HEK293T (cell line): ENCODE measurements at regions not wholly inside any gene's neighbourhood (a gene's known extent, or its start where the extent isn't known, plus 50 kb on each side); places are given as distances from the start of the nearest gene placed in this dataset.

ENCODE experiments used
- CTCF ChIA-PET: fragments of 350-600 bp; formaldehyde crosslinking; extraction: SDS; loops from one replicate; lab custom pipeline; 2021; ENCODE audit warnings: antibody characterized with exemption, inconsistent platforms; lab: Yijun Ruan, JAX
- POLR2A ChIA-PET: fragments of 350-600 bp; formaldehyde crosslinking; extraction: SDS; loops from one replicate; lab custom pipeline; 2020; ENCODE audit warnings: antibody characterized with exemption, inconsistent platforms; lab: Yijun Ruan, JAX
- DNase-seq: peaks from one replicate; pipeline ENCODE4 v3.0.0; 2012; ENCODE audit warnings: mixed read lengths; ENCODE audit errors: extremely low spot score
- ARNT ChIP-seq: fragments of 450-650 bp; IDR thresholded peaks from 2 replicates; pipeline ENCODE4 v1.6.1; 2017; ENCODE audit warnings: mild to moderate bottlenecking
- BHLHE40 ChIP-seq: fragments of 450-650 bp; IDR thresholded peaks from 2 replicates; pipeline ENCODE4 v1.6.1; 2016; ENCODE audit warnings: mild to moderate bottlenecking, moderate library complexity, borderline replicate concordance
- CTBP1 ChIP-seq: fragments of 450-650 bp; IDR thresholded peaks from 2 replicates; pipeline ENCODE4 v1.6.1; 2016; ENCODE audit warnings: borderline replicate concordance
- ELF4 ChIP-seq: fragments of 450-650 bp; IDR thresholded peaks from 2 replicates; pipeline ENCODE4 v1.6.1; 2017; ENCODE audit warnings: antibody characterized with exemption
- FOXA1 ChIP-seq: fragments of 450-650 bp; IDR thresholded peaks from 2 replicates; pipeline ENCODE4 v1.6.1; 2016; ENCODE audit warnings: mild to moderate bottlenecking
- FOXK2 ChIP-seq: fragments of 450-650 bp; IDR thresholded peaks from 2 replicates; pipeline ENCODE4 v1.6.1; 2016; ENCODE audit warnings: mild to moderate bottlenecking
- FOXM1 ChIP-seq: fragments of 450-650 bp; IDR thresholded peaks from 2 replicates; pipeline ENCODE4 v1.6.1; 2017; ENCODE audit warnings: mild to moderate bottlenecking, borderline replicate concordance
- HDGF ChIP-seq: fragments of 450-650 bp; IDR thresholded peaks from 2 replicates; pipeline ENCODE4 v1.6.1; 2017; ENCODE audit warnings: antibody characterized with exemption, borderline replicate concordance
- L3MBTL2 ChIP-seq: fragments of 450-650 bp; conservative IDR thresholded peaks from 2 replicates; pipeline ENCODE4 v1.6.1; 2016; ENCODE audit warnings: mild to moderate bottlenecking
- LEF1 ChIP-seq: fragments of 450-650 bp; IDR thresholded peaks from 2 replicates; pipeline ENCODE4 v1.6.1; 2017; ENCODE audit warnings: mild to moderate bottlenecking, borderline replicate concordance
- NFRKB ChIP-seq: fragments of 450-650 bp; IDR thresholded peaks from 2 replicates; pipeline ENCODE4 v1.6.1; 2016; ENCODE audit warnings: mild to moderate bottlenecking, moderate library complexity
- SP1 ChIP-seq: fragments of 450-650 bp; IDR thresholded peaks from 2 replicates; pipeline ENCODE4 v1.6.1; 2017
- SUZ12 ChIP-seq: fragments of 450-650 bp; IDR thresholded peaks from 2 replicates; pipeline ENCODE4 v1.6.1; 2016; ENCODE audit warnings: mild to moderate bottlenecking
- TARDBP ChIP-seq: fragments of 450-650 bp; IDR thresholded peaks from 2 replicates; pipeline ENCODE4 v1.6.1; 2016
- ZNF384 ChIP-seq: fragments of 450-650 bp; IDR thresholded peaks from 2 replicates; pipeline ENCODE4 v1.6.1; 2016
- TF ChIP-seq, protein P1 (sequence below): fragments of 450-650 bp; IDR thresholded peaks from 2 replicates; pipeline ENCODE4 v1.6.1; 2016

DNA sequence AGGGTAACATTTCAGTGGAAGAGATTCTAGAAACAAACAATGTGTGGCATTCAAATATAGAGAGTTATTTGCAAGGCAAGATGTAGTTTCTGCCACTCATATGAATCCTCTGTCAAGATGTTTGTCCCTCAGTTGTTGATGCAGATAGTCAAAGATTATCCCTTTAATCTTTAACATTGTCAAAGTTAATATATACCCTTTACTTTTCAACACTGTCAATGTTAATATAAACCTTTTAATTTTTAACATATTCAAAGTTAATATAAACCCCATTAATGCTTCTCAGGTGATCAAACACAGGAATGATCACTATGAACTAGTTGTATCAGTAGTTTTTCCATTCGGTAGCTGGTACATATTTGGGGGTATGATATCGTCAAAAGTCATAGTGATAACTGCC is 51.9 kb upstream of the PICALM start:
- no peak for DNase-seq
- TF ChIP-seq CTBP1 (no peak), LEF1 (no peak), ZNF384 (no peak)
- ChIA-PET POLR2A (no interaction called here), CTCF (no interaction called here)

DNA sequence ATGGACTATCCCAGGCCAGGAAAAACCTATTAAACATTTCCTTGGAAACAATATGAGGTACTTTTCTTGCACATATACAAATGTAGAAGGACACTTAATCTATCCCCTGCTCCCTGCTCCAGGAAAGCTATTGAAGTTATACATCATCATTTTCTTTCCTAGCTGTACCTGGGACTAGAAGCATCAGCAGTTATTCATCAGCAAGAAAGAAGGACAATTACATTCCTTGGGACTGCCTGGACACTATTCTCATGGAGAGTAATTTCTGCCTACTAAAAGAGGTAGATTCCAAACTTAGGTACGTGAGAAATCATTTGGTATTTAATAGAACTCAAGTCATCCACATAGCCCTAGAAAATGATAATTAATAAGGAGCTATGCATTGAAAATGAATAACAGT is 51.0 kb upstream of the PICALM start:
- ChIA-PET CTCF (no interaction called here), POLR2A (no interaction called here)

DNA sequence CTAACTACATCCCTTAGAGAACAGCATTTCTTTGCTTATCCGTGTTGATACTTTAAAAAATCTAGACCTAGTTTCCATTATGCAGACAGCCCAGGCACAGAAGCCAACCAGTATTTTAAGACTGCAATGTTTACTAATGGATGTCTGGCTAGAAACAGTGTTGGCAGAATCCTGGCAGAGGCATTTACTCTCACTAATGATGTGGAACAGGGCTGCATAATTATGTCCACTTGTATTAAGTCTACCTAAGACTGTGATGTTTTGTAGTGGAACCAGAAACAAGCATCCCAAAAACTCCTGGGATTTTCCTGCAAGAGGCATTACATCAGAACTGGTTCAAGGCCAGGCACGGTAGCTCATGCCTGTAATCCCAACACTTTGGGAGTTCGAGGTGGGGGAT is 50.2 kb upstream of the PICALM start:
- CTCF ChIA-PET = no interaction called here

More for the DNA sequence above, 51.0 kb upstream of the PICALM start:
- DNase-seq = no peak
- TF ChIP-seq ELF4 = no peak
- TF ChIP-seq TARDBP = no peak
- TF ChIP-seq L3MBTL2 = no peak
- TF ChIP-seq, protein P1, sequence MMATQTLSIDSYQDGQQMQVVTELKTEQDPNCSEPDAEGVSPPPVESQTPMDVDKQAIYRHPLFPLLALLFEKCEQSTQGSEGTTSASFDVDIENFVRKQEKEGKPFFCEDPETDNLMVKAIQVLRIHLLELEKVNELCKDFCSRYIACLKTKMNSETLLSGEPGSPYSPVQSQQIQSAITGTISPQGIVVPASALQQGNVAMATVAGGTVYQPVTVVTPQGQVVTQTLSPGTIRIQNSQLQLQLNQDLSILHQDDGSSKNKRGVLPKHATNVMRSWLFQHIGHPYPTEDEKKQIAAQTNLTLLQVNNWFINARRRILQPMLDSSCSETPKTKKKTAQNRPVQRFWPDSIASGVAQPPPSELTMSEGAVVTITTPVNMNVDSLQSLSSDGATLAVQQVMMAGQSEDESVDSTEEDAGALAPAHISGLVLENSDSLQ = no peak
- no peak for TF ChIP-seq ARNT
- no peak for TF ChIP-seq HDGF
- TF ChIP-seq LEF1 = no peak
- TF ChIP-seq NFRKB = no peak
- no peak for TF ChIP-seq FOXA1
- TF ChIP-seq FOXM1 = no peak
- no peak for TF ChIP-seq ZNF384
- TF ChIP-seq BHLHE40 = no peak
- TF ChIP-seq FOXK2 = no peak
- no peak for TF ChIP-seq SP1
- TF ChIP-seq CTBP1 = no peak
- TF ChIP-seq SUZ12 = no peak

More for the DNA sequence above, 50.2 kb upstream of the PICALM start:
- TF ChIP-seq CTBP1 = no peak
- TF ChIP-seq BHLHE40 = no peak
- no peak for TF ChIP-seq FOXM1
- TF ChIP-seq HDGF = no peak
- TF ChIP-seq FOXA1 = no peak
- TF ChIP-seq ZNF384 = no peak
- no peak for TF ChIP-seq SUZ12
- no peak for TF ChIP-seq ARNT
- TF ChIP-seq NFRKB = no peak
- TF ChIP-seq TARDBP = no peak
- no peak for TF ChIP-seq L3MBTL2
- no peak for TF ChIP-seq FOXK2
- no peak for TF ChIP-seq SP1
- no peak for TF ChIP-seq LEF1
- no peak for TF ChIP-seq ELF4
- TF ChIP-seq, protein P1 = no peak
- DNase-seq = no peak
- POLR2A ChIA-PET = no interaction called here
